ENCODE measurements at regions not wholly inside any gene's neighbourhood (a gene's known extent, or its start where the extent isn't known, plus 50 kb on each side); places are given as distances from the start of the nearest gene placed in this dataset.

DNA sequence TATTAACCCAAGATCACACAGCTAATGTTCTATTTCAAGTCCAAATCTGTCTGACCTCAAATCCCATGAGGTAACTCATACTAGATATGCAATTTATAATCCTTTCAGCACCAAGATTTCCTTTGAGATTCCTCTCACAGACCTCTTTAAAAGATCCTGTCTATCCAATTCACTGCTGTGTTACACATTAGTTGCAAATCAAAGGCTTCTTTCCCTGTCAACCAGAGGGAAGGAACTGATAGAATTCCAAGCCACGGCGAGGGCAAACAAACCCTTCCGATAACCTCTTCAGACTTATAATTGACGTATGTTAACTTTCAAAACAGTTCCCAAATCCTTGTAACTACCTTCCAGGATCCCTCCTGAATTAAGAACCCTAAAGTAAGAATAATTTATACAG is 168.9 kb downstream of the DRD1 start:
- CTCF ChIA-PET, result no interaction called here
- TF ChIP-seq, protein P1, sequence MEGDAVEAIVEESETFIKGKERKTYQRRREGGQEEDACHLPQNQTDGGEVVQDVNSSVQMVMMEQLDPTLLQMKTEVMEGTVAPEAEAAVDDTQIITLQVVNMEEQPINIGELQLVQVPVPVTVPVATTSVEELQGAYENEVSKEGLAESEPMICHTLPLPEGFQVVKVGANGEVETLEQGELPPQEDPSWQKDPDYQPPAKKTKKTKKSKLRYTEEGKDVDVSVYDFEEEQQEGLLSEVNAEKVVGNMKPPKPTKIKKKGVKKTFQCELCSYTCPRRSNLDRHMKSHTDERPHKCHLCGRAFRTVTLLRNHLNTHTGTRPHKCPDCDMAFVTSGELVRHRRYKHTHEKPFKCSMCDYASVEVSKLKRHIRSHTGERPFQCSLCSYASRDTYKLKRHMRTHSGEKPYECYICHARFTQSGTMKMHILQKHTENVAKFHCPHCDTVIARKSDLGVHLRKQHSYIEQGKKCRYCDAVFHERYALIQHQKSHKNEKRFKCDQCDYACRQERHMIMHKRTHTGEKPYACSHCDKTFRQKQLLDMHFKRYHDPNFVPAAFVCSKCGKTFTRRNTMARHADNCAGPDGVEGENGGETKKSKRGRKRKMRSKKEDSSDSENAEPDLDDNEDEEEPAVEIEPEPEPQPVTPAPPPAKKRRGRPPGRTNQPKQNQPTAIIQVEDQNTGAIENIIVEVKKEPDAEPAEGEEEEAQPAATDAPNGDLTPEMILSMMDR (IDR thresholded peaks at IDR 0.05; ENCODE audit: insufficient read depth in 1 of 2, low read depth in 1 of 2, low read length in 1 of 2, severe bottlenecking in 1 of 2, unreplicated experiment in 1 of 2), result no peak
- POLR2A ChIA-PET, result no interaction called here
- H3K9me3 ChIP-seq, result no peaks in the 10 kb centered on the region
- Mint-ChIP-seq H3K9me3 (ENCODE audit: unreplicated experiment) (peaks cover 10% of the 10 kb centered on the region), H3K27me3 (ENCODE audit: insufficient read depth, unreplicated experiment) (no peaks in the 10 kb centered on the region), H3K4me3 (ENCODE audit: unreplicated experiment) (no peak overlapping the region), H3K27ac (ENCODE audit: unreplicated experiment) (no peak overlapping the region), H3K36me3 (ENCODE audit: insufficient read depth, unreplicated experiment) (no peaks in the 10 kb centered on the region), H3K4me1 (ENCODE audit: low read depth, unreplicated experiment) (peaks cover 6% of the 10 kb centered on the region)
- intact Hi-C loops (cut with micrococcal nuclease; ENCODE audit: unreplicated experiment), result no loop called here
- no peak overlapping the region for H3K4me3 ChIP-seq (ENCODE audit: low read depth, low read length)
- no peaks in the 10 kb centered on the region for H3K36me3 ChIP-seq (ENCODE audit: control insufficient read depth, insufficient read depth, low read length)
- no TSS peak for BruUV-seq (replicated peaks)
- no peaks in the 10 kb centered on the region for H3K27me3 ChIP-seq (replicated peaks; ENCODE audit: control insufficient read depth, insufficient read depth, low read length)
- DNase-seq, result no peak
- H3K4me1 ChIP-seq, result no peaks in the 10 kb centered on the region

DNA sequence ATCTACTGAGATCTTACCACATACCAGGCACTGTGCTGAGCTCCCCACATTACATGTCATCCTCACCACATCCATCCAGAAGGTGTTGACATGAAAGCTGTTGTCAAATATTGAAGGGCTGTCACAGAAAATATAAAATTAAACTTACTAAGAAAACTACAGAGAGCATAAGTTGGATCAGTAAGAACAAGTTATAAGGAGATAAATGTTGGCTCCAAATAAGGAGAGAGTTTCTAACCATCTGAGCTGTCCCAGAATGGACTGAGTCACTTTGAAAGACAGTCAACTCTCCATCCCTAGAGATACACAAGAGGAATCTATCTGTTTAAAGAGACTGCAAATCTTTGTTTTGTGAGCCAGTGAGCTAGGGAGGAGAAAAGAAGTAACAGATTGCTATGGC is 169.8 kb downstream of the DRD1 start:
- TF ChIP-seq, protein P1 (IDR thresholded peaks at IDR 0.05; ENCODE audit: insufficient read depth in 1 of 2, low read depth in 1 of 2, low read length in 1 of 2, severe bottlenecking in 1 of 2, unreplicated experiment in 1 of 2), result no peak
- Mint-ChIP-seq H3K36me3 (ENCODE audit: insufficient read depth, unreplicated experiment) (no peaks in the 10 kb centered on the region), H3K9me3 (ENCODE audit: unreplicated experiment) (peaks cover 10% of the 10 kb centered on the region), H3K4me1 (ENCODE audit: low read depth, unreplicated experiment) (peaks cover 6% of the 10 kb centered on the region), H3K27ac (ENCODE audit: unreplicated experiment) (no peak overlapping the region), H3K27me3 (ENCODE audit: insufficient read depth, unreplicated experiment) (no peaks in the 10 kb centered on the region), H3K4me3 (ENCODE audit: unreplicated experiment) (no peak overlapping the region)
- DNase-seq, result no peak
- ChIA-PET POLR2A (no interaction called here), CTCF (no interaction called here)
- Histone ChIP-seq H3K4me1 (no peaks in the 10 kb centered on the region), H3K27me3 (replicated peaks; ENCODE audit: control insufficient read depth, insufficient read depth, low read length) (no peaks in the 10 kb centered on the region), H3K4me3 (ENCODE audit: low read depth, low read length) (no peak overlapping the region), H3K9me3 (no peaks in the 10 kb centered on the region), H3K36me3 (ENCODE audit: control insufficient read depth, insufficient read depth, low read length) (no peaks in the 10 kb centered on the region)
- intact Hi-C loops (cut with micrococcal nuclease; ENCODE audit: unreplicated experiment), result loop anchor here (5.0 kb wide), 1 partner anchor 307 kb away; no protein-coding TSS in a partner anchor
- no TSS peak for BruUV-seq (replicated peaks)

DNA sequence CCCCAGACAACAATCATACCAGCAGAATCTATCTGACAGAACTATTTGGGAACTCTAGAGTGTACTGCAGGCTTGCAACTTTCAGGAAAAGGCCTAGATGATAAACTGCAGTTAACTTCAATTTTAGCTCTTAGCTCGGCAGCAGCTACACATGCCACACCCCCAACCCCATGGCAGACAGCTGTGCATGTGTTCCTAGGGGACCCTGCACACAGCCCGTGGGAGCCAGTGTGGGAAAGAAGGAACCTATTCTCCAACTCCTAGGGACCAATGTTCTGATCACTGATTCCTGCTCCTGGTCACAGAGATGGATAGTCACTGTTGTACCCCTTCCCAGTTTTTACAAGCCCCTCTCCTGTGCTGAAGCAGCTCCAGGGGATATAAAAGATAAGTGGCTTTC is 179.6 kb downstream of the DRD1 start:
- no peak overlapping the region for H3K4me3 ChIP-seq (ENCODE audit: low read depth, low read length)
- TF ChIP-seq, protein P1 (IDR thresholded peaks at IDR 0.05; ENCODE audit: insufficient read depth in 1 of 2, low read depth in 1 of 2, low read length in 1 of 2, severe bottlenecking in 1 of 2, unreplicated experiment in 1 of 2), result no peak
- BruUV-seq (replicated peaks), result no TSS peak
- Mint-ChIP-seq H3K4me1 (ENCODE audit: low read depth, unreplicated experiment) (peaks cover 8% of the 10 kb centered on the region), H3K36me3 (ENCODE audit: insufficient read depth, unreplicated experiment) (no peaks in the 10 kb centered on the region), H3K27me3 (ENCODE audit: insufficient read depth, unreplicated experiment) (no peaks in the 10 kb centered on the region), H3K9me3 (ENCODE audit: unreplicated experiment) (peaks cover 8% of the 10 kb centered on the region), H3K27ac (ENCODE audit: unreplicated experiment) (no peak overlapping the region), H3K4me3 (ENCODE audit: unreplicated experiment) (no peak overlapping the region)
- peaks cover 9% of the 10 kb centered on the region; the same call in 1 of the 2 replicates for H3K4me1 ChIP-seq
- H3K27me3 ChIP-seq (replicated peaks; ENCODE audit: control insufficient read depth, insufficient read depth, low read length), result no peaks in the 10 kb centered on the region
- peaks cover 4% of the 10 kb centered on the region; the same call in 1 of the 2 replicates for H3K9me3 ChIP-seq
- CTCF ChIA-PET, result no interaction called here
- POLR2A ChIA-PET, result no interaction called here
- intact Hi-C loops (cut with micrococcal nuclease; ENCODE audit: unreplicated experiment), result no loop called here
- H3K36me3 ChIP-seq (ENCODE audit: control insufficient read depth, insufficient read depth, low read length), result no peaks in the 10 kb centered on the region
- DNase-seq, result no peak
